ENCODE measurements at regions not wholly inside any gene's neighbourhood (a gene's known extent, or its start where the extent isn't known, plus 50 kb on each side); places are given as distances from the start of the nearest gene placed in this dataset.

GRCh38 chr5:82656341-82656761 is 378.2 kb upstream of the RPS23 start:
- Histone ChIP-seq H3K79me2 (ENCODE audit: insufficient read depth, low read depth, low read length) (no peaks in the 10 kb centered on the region), H4K20me1 (ENCODE audit: insufficient read depth, low read length) (no peaks in the 10 kb centered on the region), H2AFZ (ENCODE audit: low read length) (no peak overlapping the region), H3K9me3 (ENCODE audit: low read length) (no peaks in the 10 kb centered on the region), H3K9me2 (ENCODE audit: insufficient read depth, low read length) (no peaks in the 10 kb centered on the region), H3K27ac (ENCODE audit: low read depth, low read length, poor library complexity, severe bottlenecking) (no peak overlapping the region), H3K4me2 (ENCODE audit: low read length) (no peak overlapping the region), H3K36me3 (ENCODE audit: insufficient read depth, low read length) (no peaks in the 10 kb centered on the region), H3K4me3 (ENCODE audit: low read depth, low read length, poor library complexity, severe bottlenecking) (no peak overlapping the region), H3K4me1 (ENCODE audit: insufficient read depth, low read length, poor library complexity, severe bottlenecking) (no peaks in the 10 kb centered on the region)
- no peak for DNase-seq (ENCODE audit: low spot score)
- POLR2A ChIA-PET = no interaction called here
- CTCF ChIA-PET (ENCODE audit: unreplicated experiment) = no interaction called here
- BruUV-seq (replicated peaks) = no TSS peak
- intact Hi-C loops (cut with micrococcal nuclease; ENCODE audit: unreplicated experiment) = no loop called here
- no peak for TF ChIP-seq CTCF (conservative IDR thresholded peaks at IDR 0.05; ENCODE audit: low read length)
- TF ChIP-seq EZH2phosphoT487 (IDR thresholded peaks at IDR 0.05; ENCODE audit: borderline replicate concordance, low read depth, low read length) = no peak

DNA sequence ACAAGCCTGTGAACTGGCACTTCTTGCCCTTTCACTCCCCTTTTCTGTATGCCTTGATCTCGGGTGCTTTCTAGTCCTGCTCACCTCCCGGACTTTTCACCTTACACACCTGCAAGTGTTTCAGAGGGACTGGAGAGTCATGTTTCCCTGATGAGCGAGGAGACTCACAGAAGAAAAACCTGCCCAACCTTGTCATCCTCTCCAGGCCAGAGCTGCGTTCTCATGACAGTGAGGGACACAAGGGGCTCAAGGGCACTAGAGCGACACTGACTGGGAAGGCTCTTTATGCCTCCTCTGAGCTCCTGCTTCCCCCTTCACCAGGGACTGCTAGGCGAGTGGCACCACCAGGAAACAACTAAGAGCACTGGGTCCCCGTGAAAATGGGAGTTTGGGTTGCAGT is 376.9 kb upstream of the RPS23 start:
- POLR2A ChIA-PET = interaction anchor here (0.6 kb wide), 1 partner anchor 272 kb away, joined by 3 read pairs; no protein-coding TSS in a partner anchor

More for the DNA sequence above, 376.9 kb upstream of the RPS23 start:
- intact Hi-C loops (cut with micrococcal nuclease; ENCODE audit: unreplicated experiment) = no loop called here
- Histone ChIP-seq H2AFZ (ENCODE audit: low read length) (no peak overlapping the region), H3K4me2 (ENCODE audit: low read length) (no peak overlapping the region), H3K79me2 (ENCODE audit: insufficient read depth, low read depth, low read length) (no peaks in the 10 kb centered on the region), H3K9me3 (ENCODE audit: low read length) (no peaks in the 10 kb centered on the region), H4K20me1 (ENCODE audit: insufficient read depth, low read length) (no peaks in the 10 kb centered on the region), H3K4me1 (ENCODE audit: insufficient read depth, low read length, poor library complexity, severe bottlenecking) (no peaks in the 10 kb centered on the region), H3K9me2 (ENCODE audit: insufficient read depth, low read length) (no peaks in the 10 kb centered on the region), H3K27ac (ENCODE audit: low read depth, low read length, poor library complexity, severe bottlenecking) (no peak overlapping the region), H3K4me3 (ENCODE audit: low read depth, low read length, poor library complexity, severe bottlenecking) (no peak overlapping the region), H3K36me3 (ENCODE audit: insufficient read depth, low read length) (no peaks in the 10 kb centered on the region)
- no peak for DNase-seq (ENCODE audit: low spot score)
- TF ChIP-seq EZH2phosphoT487 (IDR thresholded peaks at IDR 0.05; ENCODE audit: borderline replicate concordance, low read depth, low read length) (no peak), CTCF (conservative IDR thresholded peaks at IDR 0.05; ENCODE audit: low read length) (no peak)
- CTCF ChIA-PET (ENCODE audit: unreplicated experiment) = no interaction called here
- no TSS peak for BruUV-seq (replicated peaks)
